ENCODE measurements at regions not wholly inside any gene's neighbourhood (a gene's known extent, or its start where the extent isn't known, plus 50 kb on each side); places are given as distances from the start of the nearest gene placed in this dataset.

DNA sequence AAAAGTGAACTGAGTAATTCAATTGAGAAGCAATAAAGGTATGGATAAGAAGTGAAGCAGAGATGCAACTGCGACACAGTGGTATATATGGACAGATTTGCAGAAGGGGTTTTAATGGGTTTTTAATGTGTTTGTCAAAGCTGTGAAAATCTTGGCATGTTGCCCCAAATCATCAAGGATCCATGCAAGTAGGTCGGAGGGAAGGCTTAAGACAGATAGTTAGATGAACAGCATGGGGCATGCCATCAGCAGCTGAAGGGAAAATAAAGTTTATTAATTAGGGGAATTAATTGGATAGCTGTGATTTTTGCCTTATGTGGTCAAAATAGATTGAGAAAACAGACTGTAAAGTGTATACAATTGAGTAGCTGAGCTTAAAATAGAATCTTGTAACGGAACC, 840.1 kb downstream of the JRKL start:
- TF ChIP-seq, protein P1, sequence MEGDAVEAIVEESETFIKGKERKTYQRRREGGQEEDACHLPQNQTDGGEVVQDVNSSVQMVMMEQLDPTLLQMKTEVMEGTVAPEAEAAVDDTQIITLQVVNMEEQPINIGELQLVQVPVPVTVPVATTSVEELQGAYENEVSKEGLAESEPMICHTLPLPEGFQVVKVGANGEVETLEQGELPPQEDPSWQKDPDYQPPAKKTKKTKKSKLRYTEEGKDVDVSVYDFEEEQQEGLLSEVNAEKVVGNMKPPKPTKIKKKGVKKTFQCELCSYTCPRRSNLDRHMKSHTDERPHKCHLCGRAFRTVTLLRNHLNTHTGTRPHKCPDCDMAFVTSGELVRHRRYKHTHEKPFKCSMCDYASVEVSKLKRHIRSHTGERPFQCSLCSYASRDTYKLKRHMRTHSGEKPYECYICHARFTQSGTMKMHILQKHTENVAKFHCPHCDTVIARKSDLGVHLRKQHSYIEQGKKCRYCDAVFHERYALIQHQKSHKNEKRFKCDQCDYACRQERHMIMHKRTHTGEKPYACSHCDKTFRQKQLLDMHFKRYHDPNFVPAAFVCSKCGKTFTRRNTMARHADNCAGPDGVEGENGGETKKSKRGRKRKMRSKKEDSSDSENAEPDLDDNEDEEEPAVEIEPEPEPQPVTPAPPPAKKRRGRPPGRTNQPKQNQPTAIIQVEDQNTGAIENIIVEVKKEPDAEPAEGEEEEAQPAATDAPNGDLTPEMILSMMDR (IDR thresholded peaks at IDR 0.05; ENCODE audit: extremely low read depth in 1 of 2, insufficient read depth in 1 of 2, low read depth in 1 of 2, low read length in 2 of 2), result no peak
- TF ChIP-seq EZH2 (IDR thresholded peaks at IDR 0.05; ENCODE audit: borderline replicate concordance, low read depth, low read length, severe bottlenecking) (no peak), POLR2A (IDR thresholded peaks at IDR 0.05; ENCODE audit: low read depth, low read length) (no peak), JUN (IDR thresholded peaks at IDR 0.05; ENCODE audit: borderline replicate concordance, insufficient read depth, insufficient read length, low read depth) (no peak)

All from endothelial cell of umbilical vein (primary cell).